PC-3 (cell line): ENCODE measurements at regions not wholly inside any gene's neighbourhood (a gene's known extent, or its start where the extent isn't known, plus 50 kb on each side); places are given as distances from the start of the nearest gene placed in this dataset.
A peak's percentile ranks its signal among the peaks of the same experiment; 100 is the strongest.

Source experiments
- ATAC-seq: fragments of 200-7000 bp; cut with Tn5 transposase; 2 replicates; pipeline ENCODE4 v1.9.1; 2020; ENCODE audit warnings: mild to moderate bottlenecking, moderate library complexity
- BruUV-seq: library from RNA; stranded (reverse); fragments of 400-500 nt; replicated peaks from 2 replicates; lab custom pipeline; 2021; lab: Mats Ljungman, UMichigan
- CTCF ChIA-PET: fragments of 300-600 bp; sonication (Branson Sonifier 250); formaldehyde crosslinking; loops from one replicate; lab custom pipeline; 2022; ENCODE audit warnings: antibody characterized with exemption; lab: Charles Lee
- POLR2A ChIA-PET: fragments of 300-600 bp; sonication (Branson Sonifier 250); formaldehyde crosslinking; loops from one replicate; lab custom pipeline; 2022; ENCODE audit warnings: antibody characterized with exemption; ENCODE audit not compliant: unreplicated experiment; lab: Charles Lee
- DNase-seq: peaks from one replicate; pipeline ENCODE4 v3.0.0-alpha.2; 2015
- H2AFZ ChIP-seq: fragments of 300-600 bp; sonication (generic); 2 replicates; pipeline ENCODE4 v1.6.0; 2016; ENCODE audit warnings: antibody characterized with exemption, low read length
- H3F3A ChIP-seq: fragments of 300-600 bp; sonication (generic); one replicate; pipeline ENCODE4 v1.6.0; 2017; ENCODE audit warnings: antibody characterized with exemption, low read length, control low read depth, mild to moderate bottlenecking; ENCODE audit not compliant: unreplicated experiment
- H3K27ac ChIP-seq: fragments of 300-600 bp; sonication (generic); 2 replicates; pipeline ENCODE4 v1.5.1; 2016; ENCODE audit warnings: mild to moderate bottlenecking, low read length
- H3K27me3 ChIP-seq: fragments of 300-600 bp; sonication (generic); 2 replicates; pipeline ENCODE4 v1.6.1; 2016; ENCODE audit warnings: low read length, mixed read lengths
- H3K36me3 ChIP-seq: fragments of 300-600 bp; sonication (generic); 2 replicates; pipeline ENCODE4 v1.6.1; 2016; ENCODE audit warnings: low read depth, mixed run types, low read length, mixed read lengths
- H3K4me1 ChIP-seq: fragments of 300-600 bp; sonication (generic); 2 replicates; pipeline ENCODE4 v1.5.1; 2016; ENCODE audit warnings: low read length; ENCODE audit not compliant: insufficient read depth
- H3K4me2 ChIP-seq: fragments of 300-600 bp; sonication (generic); 2 replicates; pipeline ENCODE4 v1.6.0; 2016; ENCODE audit warnings: low read length
- H3K4me3 ChIP-seq: fragments of 300-600 bp; sonication (generic); 2 replicates; pipeline ENCODE4 v1.5.1; 2016; ENCODE audit warnings: mild to moderate bottlenecking, low read length, mixed read lengths
- H3K79me2 ChIP-seq: fragments of 300-600 bp; sonication (generic); 2 replicates; pipeline ENCODE4 v1.6.1; 2017; ENCODE audit warnings: low read length, mixed read lengths
- H3K9ac ChIP-seq: fragments of 300-600 bp; sonication (generic); 2 replicates; pipeline ENCODE4 v1.6.0; 2016; ENCODE audit warnings: mild to moderate bottlenecking, low read length
- H3K9me2 ChIP-seq: fragments of 300-600 bp; sonication (generic); replicated peaks from 2 replicates; pipeline ENCODE4 v1.6.1; 2016; ENCODE audit warnings: mixed run types, low read length, mixed read lengths
- H3K9me3 ChIP-seq: fragments of 300-600 bp; sonication (generic); 2 replicates; pipeline ENCODE4 v1.6.1; 2016; ENCODE audit warnings: low read length, mixed read lengths
- H4K20me1 ChIP-seq: fragments of 300-600 bp; sonication (generic); 2 replicates; pipeline ENCODE4 v1.6.1; 2016; ENCODE audit warnings: low read length, mixed read lengths
- CTCF ChIP-seq: fragments of 300-600 bp; sonication (generic); conservative IDR thresholded peaks from 2 replicates; pipeline ENCODE4 v1.5.1; 2017; ENCODE audit warnings: antibody characterized with exemption, low read depth, mild to moderate bottlenecking, low read length
- EZH2 ChIP-seq: fragments of 300-600 bp; sonication (generic); IDR thresholded peaks from one replicate; pipeline ENCODE4 v1.6.1; 2017; ENCODE audit warnings: antibody characterized with exemption, mild to moderate bottlenecking, low read length; ENCODE audit not compliant: unreplicated experiment
- EZH2phosphoT487 ChIP-seq: fragments of 300-600 bp; sonication (generic); IDR thresholded peaks from 2 replicates; pipeline ENCODE4 v1.6.1; 2018; ENCODE audit warnings: mild to moderate bottlenecking, antibody characterized with exemption, low read length, borderline replicate concordance
- intact Hi-C: fragments of 100-400 bp; cut with micrococcal nuclease; formaldehyde crosslinking; loops from 2 replicates; pipeline ENCODE4 v1.9.0; 2023

DNA sequence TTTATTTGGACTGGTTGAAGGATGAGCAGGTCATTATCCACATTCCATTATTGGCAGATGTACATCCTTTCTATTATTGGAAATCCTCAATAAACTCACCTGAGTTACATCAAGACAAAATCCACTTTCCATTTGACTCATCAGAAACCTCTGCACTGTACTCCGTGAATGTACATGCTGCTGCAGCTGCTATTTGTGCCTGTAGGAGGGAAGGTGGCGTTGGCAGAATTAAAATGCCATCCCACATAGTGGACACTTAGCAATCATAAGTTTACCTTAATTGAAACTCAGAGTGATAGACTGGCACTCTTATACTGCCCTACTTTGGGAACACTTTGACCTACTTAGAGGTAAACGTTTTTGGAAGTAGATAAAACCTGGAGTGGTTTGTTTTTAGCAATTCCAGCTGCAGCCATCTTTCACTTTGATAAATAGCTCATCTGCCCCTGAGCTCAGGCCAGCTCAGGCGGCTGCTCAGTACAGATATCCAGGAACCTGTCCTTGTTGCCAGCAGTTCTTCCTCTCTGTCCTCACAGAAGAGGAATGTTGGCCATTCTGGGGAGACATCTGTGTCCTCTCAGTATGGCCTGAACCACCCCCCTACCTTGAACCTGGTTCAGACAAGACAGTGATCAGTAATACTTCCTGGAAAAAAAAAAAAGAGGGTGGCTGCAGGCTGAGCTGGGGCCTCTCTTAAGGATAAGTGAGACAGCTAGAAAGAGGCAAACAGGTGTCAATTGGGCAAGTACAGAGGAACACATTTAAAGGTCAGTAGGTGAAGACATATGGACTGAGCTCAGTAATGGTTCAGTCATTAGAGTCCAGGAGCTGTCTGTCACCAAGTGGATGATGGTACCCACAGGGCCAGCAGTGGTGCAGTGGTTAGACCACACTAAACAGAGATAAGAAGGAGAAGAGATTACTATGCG, 153.4 kb upstream of the UMPS start:
- BruUV-seq = no TSS peak
- CTCF ChIA-PET = no interaction called here
- peak; percentile 38; the same call in 1 of the 2 replicates for ATAC-seq
- no peak for DNase-seq
- no peaks in the 10 kb centered on the region; the same call in 1 of the 2 replicates for H3K4me1 ChIP-seq
- H3K27ac ChIP-seq = no peak overlapping the region
- no peaks in the 10 kb centered on the region for H4K20me1 ChIP-seq
- no peaks in the 10 kb centered on the region for H3F3A ChIP-seq
- intact Hi-C loops = no loop called here
- H3K4me2 ChIP-seq = no peak overlapping the region
- H3K79me2 ChIP-seq = no peaks in the 10 kb centered on the region
- no peak overlapping the region for H3K9ac ChIP-seq
- H3K9me3 ChIP-seq = no peaks in the 10 kb centered on the region
- no peak for TF ChIP-seq EZH2phosphoT487
- no peak for TF ChIP-seq CTCF
- TF ChIP-seq EZH2 = no peak
- POLR2A ChIA-PET = no interaction called here
- no peaks in the 10 kb centered on the region for H3K27me3 ChIP-seq
- no peaks in the 10 kb centered on the region for H3K36me3 ChIP-seq
- H3K4me3 ChIP-seq = no peak overlapping the region
- no peaks in the 10 kb centered on the region for H3K9me2 ChIP-seq
- no peak overlapping the region for H2AFZ ChIP-seq

DNA sequence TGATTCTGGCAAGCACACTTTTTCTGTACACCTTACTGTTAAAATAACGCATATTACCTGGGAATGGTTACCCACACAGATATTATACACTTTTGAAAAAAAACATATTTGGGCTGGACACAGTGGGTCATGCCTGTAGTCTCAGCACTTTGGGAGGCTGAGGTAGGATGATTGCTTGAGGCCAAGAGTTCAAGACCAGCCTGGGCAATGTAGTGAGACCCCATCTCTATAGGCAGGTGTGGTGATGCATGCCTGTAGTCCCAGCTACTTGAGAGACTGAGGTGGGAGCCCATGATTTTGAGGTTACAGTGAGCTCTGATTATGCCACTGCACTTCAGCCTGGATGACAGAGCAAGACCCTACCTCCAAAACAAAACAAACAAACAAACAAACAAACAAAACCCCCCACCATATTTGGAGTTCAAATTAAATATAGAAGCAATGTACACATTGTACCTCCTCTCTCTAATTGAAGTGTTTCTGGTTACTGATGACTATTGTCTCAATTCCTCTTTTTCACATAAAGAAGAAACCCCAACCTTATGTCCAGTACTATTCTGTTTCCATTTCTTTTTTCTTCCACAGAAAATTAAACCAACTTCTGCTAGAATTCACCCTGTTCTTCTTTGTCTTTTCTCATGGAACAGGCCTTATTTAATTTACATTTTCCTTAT, 152.6 kb upstream of the UMPS start:
- H3K4me2 ChIP-seq = no peak overlapping the region
- intact Hi-C loops = no loop called here
- no TSS peak for BruUV-seq
- ATAC-seq (no peak), DNase-seq (no peak)
- no peaks in the 10 kb centered on the region for H3F3A ChIP-seq
- no peak overlapping the region for H3K27ac ChIP-seq
- H3K9me2 ChIP-seq = no peaks in the 10 kb centered on the region
- H3K27me3 ChIP-seq = no peaks in the 10 kb centered on the region
- H4K20me1 ChIP-seq = no peaks in the 10 kb centered on the region
- peaks cover 5% of the 10 kb centered on the region; the same call in 1 of the 2 replicates for H3K4me1 ChIP-seq
- H3K9me3 ChIP-seq = no peaks in the 10 kb centered on the region
- H3K9ac ChIP-seq = no peak overlapping the region
- ChIA-PET CTCF (no interaction called here), POLR2A (no interaction called here)
- no peak overlapping the region for H2AFZ ChIP-seq
- TF ChIP-seq EZH2phosphoT487 = no peak
- no peak for TF ChIP-seq CTCF
- TF ChIP-seq EZH2 = no peak
- H3K79me2 ChIP-seq = no peaks in the 10 kb centered on the region
- H3K4me3 ChIP-seq = no peak overlapping the region
- no peaks in the 10 kb centered on the region for H3K36me3 ChIP-seq
